ENCODE measurements at regions not wholly inside any gene's neighbourhood (a gene's known extent, or its start where the extent isn't known, plus 50 kb on each side); places are given as distances from the start of the nearest gene placed in this dataset.

GRCh38 chr13:72390909-72391308 is 336.5 kb downstream of the MZT1 start:
- H3K4me3 ChIP-seq (ENCODE audit: low read depth, low read length): no peak overlapping the region

DNA sequence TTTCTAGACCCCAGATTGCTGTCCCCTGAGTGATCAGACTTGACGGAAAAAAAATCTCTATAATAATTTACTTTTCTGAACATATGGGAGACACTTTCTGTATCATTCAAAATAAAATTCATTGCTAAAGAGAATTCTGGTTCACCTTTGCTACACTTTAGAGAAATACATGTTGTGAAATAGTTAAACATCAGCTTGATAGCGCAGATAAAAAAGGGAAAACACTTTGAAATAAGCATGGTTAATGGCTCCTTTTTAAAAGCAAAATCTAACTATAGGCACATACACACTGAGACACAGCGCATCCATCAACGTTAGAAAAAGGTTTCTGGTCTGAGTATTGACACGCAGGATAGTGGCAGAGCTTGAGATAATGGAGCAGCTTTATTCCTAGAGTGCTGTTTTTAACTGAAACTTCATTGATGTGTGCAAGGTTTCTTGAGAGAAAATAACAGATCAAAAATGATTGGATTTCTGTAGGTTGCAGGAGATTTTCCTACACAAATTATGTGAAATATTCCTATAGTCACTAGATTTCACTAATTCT is 341.2 kb downstream of the MZT1 start:
- TF ChIP-seq, protein P1, sequence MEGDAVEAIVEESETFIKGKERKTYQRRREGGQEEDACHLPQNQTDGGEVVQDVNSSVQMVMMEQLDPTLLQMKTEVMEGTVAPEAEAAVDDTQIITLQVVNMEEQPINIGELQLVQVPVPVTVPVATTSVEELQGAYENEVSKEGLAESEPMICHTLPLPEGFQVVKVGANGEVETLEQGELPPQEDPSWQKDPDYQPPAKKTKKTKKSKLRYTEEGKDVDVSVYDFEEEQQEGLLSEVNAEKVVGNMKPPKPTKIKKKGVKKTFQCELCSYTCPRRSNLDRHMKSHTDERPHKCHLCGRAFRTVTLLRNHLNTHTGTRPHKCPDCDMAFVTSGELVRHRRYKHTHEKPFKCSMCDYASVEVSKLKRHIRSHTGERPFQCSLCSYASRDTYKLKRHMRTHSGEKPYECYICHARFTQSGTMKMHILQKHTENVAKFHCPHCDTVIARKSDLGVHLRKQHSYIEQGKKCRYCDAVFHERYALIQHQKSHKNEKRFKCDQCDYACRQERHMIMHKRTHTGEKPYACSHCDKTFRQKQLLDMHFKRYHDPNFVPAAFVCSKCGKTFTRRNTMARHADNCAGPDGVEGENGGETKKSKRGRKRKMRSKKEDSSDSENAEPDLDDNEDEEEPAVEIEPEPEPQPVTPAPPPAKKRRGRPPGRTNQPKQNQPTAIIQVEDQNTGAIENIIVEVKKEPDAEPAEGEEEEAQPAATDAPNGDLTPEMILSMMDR (IDR thresholded peaks at IDR 0.05; ENCODE audit: borderline replicate concordance, insufficient read depth, low read depth, low read length): no peak
- no peak overlapping the region for H3K4me3 ChIP-seq (ENCODE audit: low read depth, low read length)

More at GRCh38 chr13:72390909-72391308, 336.5 kb downstream of the MZT1 start:
- TF ChIP-seq, protein P1 (IDR thresholded peaks at IDR 0.05; ENCODE audit: borderline replicate concordance, insufficient read depth, low read depth, low read length): no peak

GRCh38 chr13:72384879-72385278 is 342.6 kb downstream of the MZT1 start:
- TF ChIP-seq, protein P1 (IDR thresholded peaks at IDR 0.05; ENCODE audit: borderline replicate concordance, insufficient read depth, low read depth, low read length): no peak
- no peak overlapping the region for H3K4me3 ChIP-seq (ENCODE audit: low read depth, low read length)

- TF ChIP-seq, protein P1 (IDR thresholded peaks at IDR 0.05; ENCODE audit: borderline replicate concordance, insufficient read depth, low read depth, low read length): no peak
- no peak overlapping the region for H3K4me3 ChIP-seq (ENCODE audit: low read depth, low read length)
Measured at GRCh38 chr13:72384186-72384823, 343.1 kb downstream of the MZT1 start.

- TF ChIP-seq, protein P1 (IDR thresholded peaks at IDR 0.05; ENCODE audit: borderline replicate concordance, insufficient read depth, low read depth, low read length): no peak
- H3K4me3 ChIP-seq (ENCODE audit: low read depth, low read length): no peak overlapping the region
Measured at GRCh38 chr13:72383646-72384045, 343.8 kb downstream of the MZT1 start.

- TF ChIP-seq, protein P1 (IDR thresholded peaks at IDR 0.05; ENCODE audit: borderline replicate concordance, insufficient read depth, low read depth, low read length): no peak
- H3K4me3 ChIP-seq (ENCODE audit: low read depth, low read length): no peak overlapping the region
Measured at GRCh38 chr13:72379581-72379980, 347.8 kb downstream of the MZT1 start.

DNA sequence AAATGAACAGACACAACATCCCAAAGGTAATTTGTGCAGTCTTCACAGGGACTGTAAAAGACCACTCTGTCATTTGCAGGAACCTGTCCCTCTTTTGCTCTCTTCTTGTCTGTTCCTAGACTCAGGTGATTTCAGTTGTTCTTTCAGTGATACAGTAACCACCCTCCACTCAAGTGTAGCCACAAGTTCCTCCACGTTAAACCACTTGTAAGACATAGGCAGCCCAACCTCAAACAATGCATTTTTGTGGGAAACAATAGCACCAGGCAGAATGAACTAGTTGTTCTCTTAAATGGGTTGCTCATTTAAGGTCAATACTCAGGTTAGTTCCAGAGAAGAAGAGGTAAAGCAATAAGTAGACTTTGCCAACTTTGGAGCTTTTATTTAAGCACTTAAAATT is 359.4 kb downstream of the MZT1 start:
- TF ChIP-seq, protein P1 (IDR thresholded peaks at IDR 0.05; ENCODE audit: borderline replicate concordance, insufficient read depth, low read depth, low read length): no peak
- H3K4me3 ChIP-seq (ENCODE audit: low read depth, low read length): no peak overlapping the region

All from GM12875 (cell line).